ENCODE measurements at regions not wholly inside any gene's neighbourhood (a gene's known extent, or its start where the extent isn't known, plus 50 kb on each side); places are given as distances from the start of the nearest gene placed in this dataset.

DNA sequence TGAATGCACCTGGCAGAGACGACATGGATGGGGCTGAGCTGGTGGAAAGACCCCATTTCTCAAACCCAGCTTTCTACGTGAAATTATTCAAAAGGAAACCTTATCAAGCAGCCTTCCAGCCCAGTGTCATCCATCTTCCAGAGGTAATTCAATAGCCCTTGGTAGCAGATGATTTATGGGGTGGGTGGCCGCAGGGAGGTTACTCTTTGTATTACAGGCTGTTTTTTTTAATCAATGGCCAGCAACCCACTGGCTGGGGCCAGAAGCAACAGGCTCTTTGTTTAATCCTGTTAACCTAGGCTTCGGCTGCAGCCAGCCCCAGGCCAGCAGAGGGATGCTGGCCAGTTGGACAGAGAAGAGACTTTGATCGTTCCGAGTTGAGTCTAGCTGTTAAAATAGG is 139.8 kb upstream of the SRRM4 start:
- TF ChIP-seq, protein P1, sequence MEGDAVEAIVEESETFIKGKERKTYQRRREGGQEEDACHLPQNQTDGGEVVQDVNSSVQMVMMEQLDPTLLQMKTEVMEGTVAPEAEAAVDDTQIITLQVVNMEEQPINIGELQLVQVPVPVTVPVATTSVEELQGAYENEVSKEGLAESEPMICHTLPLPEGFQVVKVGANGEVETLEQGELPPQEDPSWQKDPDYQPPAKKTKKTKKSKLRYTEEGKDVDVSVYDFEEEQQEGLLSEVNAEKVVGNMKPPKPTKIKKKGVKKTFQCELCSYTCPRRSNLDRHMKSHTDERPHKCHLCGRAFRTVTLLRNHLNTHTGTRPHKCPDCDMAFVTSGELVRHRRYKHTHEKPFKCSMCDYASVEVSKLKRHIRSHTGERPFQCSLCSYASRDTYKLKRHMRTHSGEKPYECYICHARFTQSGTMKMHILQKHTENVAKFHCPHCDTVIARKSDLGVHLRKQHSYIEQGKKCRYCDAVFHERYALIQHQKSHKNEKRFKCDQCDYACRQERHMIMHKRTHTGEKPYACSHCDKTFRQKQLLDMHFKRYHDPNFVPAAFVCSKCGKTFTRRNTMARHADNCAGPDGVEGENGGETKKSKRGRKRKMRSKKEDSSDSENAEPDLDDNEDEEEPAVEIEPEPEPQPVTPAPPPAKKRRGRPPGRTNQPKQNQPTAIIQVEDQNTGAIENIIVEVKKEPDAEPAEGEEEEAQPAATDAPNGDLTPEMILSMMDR (IDR thresholded peaks at IDR 0.05; ENCODE audit: borderline replicate concordance, insufficient read depth, low read depth, low read length): no peak
- no peak overlapping the region for H3K4me3 ChIP-seq (ENCODE audit: low read depth, low read length)

DNA sequence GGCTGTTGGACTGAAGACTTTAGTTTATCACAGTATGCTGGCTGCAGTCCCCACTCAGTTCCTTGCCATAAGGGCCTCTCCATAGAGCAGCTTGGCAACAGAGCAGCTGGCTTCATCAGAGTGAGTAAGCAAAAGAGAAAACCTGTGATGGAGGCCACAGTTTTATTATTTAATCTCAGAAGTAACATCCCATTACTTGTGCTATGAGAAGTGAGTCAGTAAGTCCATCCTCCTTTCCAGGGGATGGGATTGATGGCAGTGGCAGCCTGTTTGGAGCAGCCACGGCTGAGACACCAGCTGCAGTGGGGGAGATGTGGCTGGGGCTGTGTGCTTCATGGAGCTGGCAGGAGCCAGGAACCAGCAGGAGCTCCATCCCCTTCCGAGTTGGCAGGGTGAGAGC is 138.5 kb upstream of the SRRM4 start:
- no peak overlapping the region for H3K4me3 ChIP-seq (ENCODE audit: low read depth, low read length)
- TF ChIP-seq, protein P1 (IDR thresholded peaks at IDR 0.05; ENCODE audit: borderline replicate concordance, insufficient read depth, low read depth, low read length): no peak

DNA sequence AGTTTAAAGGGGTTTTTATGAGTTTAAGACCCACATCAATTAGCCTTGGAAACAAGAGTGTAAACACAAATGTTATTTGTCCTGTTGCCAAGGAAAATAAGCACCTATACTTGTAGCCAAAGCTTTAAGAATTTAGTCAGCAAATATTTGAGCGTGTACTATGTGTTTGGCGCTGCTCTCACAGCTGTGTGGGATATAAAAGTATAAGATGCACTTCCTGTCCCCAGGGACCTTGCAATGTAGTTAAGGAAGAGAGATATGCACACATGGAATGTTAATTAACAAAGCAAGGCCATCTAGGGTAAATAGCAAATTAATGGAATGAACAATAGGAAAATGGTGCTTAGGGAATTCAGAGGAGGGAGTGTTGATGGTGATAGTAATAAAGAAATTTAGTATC is 134.9 kb upstream of the SRRM4 start:
- TF ChIP-seq, protein P1 (IDR thresholded peaks at IDR 0.05; ENCODE audit: borderline replicate concordance, insufficient read depth, low read depth, low read length): no peak
- no peak overlapping the region for H3K4me3 ChIP-seq (ENCODE audit: low read depth, low read length)

DNA sequence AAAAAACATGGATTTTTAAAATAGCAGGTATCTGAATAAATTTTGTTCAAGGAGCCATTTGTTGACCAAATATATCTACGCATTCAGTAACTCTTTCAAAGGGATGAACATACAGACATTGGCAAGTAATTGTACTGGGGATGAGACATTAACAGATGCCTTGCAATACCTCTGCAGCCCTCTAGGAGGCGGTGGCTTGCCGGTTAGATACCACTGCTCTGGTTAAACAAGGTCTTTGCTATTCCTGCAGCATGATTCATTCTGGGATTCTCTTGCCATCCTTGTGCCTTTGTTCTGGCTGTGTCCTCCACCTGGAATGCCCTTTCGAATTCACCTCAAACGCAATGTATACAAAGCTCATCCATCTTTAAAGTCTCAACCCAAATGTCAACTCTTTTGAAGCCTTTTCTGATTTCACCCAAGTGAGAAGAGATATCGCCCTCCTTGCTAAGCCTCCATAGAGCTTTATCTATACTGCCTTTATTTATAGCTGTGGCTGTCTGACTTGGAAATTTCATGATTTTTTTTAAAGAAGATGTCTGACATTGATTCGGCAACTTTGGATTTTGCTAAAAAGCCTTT is 131.0 kb upstream of the SRRM4 start:
- TF ChIP-seq, protein P1 (IDR thresholded peaks at IDR 0.05; ENCODE audit: borderline replicate concordance, insufficient read depth, low read depth, low read length): peak; percentile 91

DNA sequence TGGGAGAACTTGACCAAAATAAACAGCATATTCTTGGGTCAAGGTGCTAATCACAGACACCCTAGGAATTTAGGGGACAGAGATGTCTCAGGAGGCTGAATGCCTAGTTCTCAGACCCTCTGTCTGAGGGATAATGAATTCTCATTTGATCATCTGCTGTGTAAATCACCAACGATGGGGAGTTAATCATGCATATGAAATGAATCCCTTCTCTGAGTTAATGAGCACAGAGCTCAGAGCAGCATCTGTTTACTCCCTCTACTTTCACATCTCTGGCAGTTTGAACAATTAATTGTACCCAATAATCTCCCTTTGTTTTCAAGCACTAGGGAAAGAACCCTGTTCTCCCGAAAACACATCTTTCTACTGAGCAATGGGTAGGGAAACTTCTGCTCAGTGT is 129.4 kb upstream of the SRRM4 start:
- no peak overlapping the region for H3K4me3 ChIP-seq (ENCODE audit: low read depth, low read length)
- TF ChIP-seq, protein P1 (IDR thresholded peaks at IDR 0.05; ENCODE audit: borderline replicate concordance, insufficient read depth, low read depth, low read length): no peak

More for the DNA sequence above, 131.0 kb upstream of the SRRM4 start:
- H3K4me3 ChIP-seq (ENCODE audit: low read depth, low read length): no peak overlapping the region

DNA sequence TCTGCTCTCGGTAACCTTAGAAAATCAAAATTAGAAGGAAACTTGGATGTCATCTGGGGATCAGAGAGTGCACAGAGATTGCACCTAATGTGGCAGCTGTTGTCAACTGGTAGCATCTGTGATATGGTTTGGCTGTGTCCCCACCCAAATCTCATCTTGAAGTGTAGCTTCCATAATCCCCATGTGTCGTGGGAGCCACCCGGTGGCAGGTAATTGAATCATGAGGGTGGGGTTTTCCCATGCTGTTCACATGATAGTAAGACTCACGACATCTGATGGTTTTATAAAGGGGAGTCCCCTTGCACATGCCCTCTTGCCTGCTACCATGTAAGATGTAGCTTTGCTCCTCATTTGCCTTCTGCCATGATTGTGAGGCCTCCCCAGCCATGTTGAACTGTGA is 127.7 kb upstream of the SRRM4 start:
- H3K4me3 ChIP-seq (ENCODE audit: low read depth, low read length): no peak overlapping the region
- TF ChIP-seq, protein P1 (IDR thresholded peaks at IDR 0.05; ENCODE audit: borderline replicate concordance, insufficient read depth, low read depth, low read length): peak; percentile 24; the same call in 1 of the 2 replicates

DNA sequence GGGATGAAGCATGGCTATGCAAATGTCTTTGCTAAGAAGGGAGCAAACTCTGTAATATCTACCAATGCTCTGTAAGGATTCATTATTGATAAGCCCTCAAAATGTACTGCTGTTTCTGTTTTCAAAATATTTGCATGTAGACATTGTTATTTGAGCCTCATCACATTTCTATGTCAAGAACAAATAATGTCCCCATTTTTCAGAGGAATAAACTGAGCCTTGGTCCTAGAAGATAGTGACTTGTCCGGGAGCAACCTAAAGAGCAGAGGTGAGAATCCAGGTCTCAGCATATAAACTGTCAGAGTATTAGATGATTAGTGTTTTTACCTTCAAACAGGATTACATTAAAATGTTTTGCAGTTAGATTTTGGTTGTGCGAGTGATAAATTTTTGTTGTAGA is 125.5 kb upstream of the SRRM4 start:
- TF ChIP-seq, protein P1 (IDR thresholded peaks at IDR 0.05; ENCODE audit: borderline replicate concordance, insufficient read depth, low read depth, low read length): no peak
- no peak overlapping the region for H3K4me3 ChIP-seq (ENCODE audit: low read depth, low read length)
